GM12892 (cell line): ENCODE measurements at regions not wholly inside any gene's neighbourhood (a gene's known extent, or its start where the extent isn't known, plus 50 kb on each side); places are given as distances from the start of the nearest gene placed in this dataset.

Experiments
- DNase-seq: peaks from one replicate; pipeline ENCODE4 v3.0.0; 2011; ENCODE audit not compliant: insufficient read length
- FAIRE-seq: peaks from 2 replicates; lab custom pipeline; 2011; peaks lifted over from hg19 to GRCh38; lab: Jason Lieb, UNC
- POLR2A ChIP-seq: IDR thresholded peaks from 2 replicates; pipeline ENCODE4 v1.6.1; 2011; ENCODE audit warnings: low read depth, low read length, control low read depth
- POLR2AphosphoS5 ChIP-seq: IDR thresholded peaks from 2 replicates; pipeline ENCODE4 v1.6.1; 2011; ENCODE audit warnings: low read depth, low read length, control low read depth
- TAF1 ChIP-seq: IDR thresholded peaks from 2 replicates; pipeline ENCODE4 v1.6.1; 2011; ENCODE audit warnings: low read depth, mild to moderate bottlenecking, control low read depth, low read length, borderline replicate concordance

DNA sequence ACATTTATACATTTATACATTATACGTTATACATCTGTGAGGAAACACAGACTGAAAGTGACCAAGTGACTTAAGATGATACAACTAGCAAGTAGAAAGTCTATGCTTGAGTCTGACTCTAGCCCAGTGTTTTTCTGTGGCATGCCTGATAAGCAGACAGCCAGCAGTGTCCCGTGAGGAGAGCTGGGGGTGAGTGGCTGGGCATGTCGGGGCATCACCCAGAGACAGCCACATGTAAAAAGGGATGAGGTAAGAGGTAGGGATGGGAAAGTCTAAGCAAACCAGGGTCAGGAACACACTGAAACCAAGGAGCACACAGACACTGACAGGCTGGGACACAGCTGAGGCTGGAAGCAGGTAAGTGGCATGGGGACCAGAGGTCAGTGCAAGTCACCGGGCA, 333.2 kb downstream of the FOXO1 start:
- FAIRE-seq, result no peak
- no peak for DNase-seq
- no peak for TF ChIP-seq POLR2AphosphoS5
- TF ChIP-seq TAF1, result no peak
- TF ChIP-seq POLR2A, result no peak

DNA sequence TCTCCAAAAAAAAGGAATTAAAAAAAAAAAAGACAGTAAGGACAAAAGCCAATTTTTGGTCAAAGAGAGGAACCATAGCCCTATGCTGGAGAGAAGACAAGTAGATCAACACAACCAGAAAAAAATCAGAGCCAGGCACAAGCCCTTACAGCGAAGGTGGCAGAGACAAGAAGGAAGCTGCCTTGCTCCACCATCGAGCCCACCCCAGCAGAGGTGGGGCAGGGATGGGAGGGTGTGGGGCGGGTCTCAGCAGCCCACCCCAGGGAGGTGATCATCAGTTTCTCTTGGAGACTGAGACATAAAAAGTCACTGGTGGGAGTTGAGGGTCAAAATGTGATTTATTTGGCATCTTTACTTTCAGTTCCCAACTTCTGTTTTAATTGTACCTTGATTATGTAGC, 332.4 kb downstream of the FOXO1 start:
- DNase-seq (no peak), FAIRE-seq (no peak)
- no peak for TF ChIP-seq POLR2AphosphoS5
- TF ChIP-seq TAF1, result no peak
- TF ChIP-seq POLR2A, result no peak

DNA sequence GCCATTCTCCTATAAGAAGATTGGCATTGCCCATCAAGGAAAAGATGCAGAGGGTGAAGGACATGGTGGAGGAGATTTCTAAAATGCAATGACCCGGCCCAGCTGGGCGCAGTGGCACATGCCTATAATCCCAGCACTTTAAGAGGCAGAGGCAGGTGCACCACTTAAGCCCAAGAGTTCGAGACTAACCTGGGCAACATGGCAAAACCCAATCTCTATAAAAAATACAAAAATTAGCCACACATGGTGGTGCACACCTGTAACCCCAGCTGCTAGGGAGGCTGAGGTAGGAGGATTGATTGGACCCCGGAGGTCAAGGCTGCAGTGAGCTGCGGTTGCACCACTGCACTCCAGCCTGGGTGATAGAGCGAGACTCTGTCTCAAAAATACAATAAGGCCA, 331.8 kb downstream of the FOXO1 start:
- FAIRE-seq (no peak), DNase-seq (no peak)
- no peak for TF ChIP-seq TAF1
- no peak for TF ChIP-seq POLR2AphosphoS5
- TF ChIP-seq POLR2A, result no peak

DNA sequence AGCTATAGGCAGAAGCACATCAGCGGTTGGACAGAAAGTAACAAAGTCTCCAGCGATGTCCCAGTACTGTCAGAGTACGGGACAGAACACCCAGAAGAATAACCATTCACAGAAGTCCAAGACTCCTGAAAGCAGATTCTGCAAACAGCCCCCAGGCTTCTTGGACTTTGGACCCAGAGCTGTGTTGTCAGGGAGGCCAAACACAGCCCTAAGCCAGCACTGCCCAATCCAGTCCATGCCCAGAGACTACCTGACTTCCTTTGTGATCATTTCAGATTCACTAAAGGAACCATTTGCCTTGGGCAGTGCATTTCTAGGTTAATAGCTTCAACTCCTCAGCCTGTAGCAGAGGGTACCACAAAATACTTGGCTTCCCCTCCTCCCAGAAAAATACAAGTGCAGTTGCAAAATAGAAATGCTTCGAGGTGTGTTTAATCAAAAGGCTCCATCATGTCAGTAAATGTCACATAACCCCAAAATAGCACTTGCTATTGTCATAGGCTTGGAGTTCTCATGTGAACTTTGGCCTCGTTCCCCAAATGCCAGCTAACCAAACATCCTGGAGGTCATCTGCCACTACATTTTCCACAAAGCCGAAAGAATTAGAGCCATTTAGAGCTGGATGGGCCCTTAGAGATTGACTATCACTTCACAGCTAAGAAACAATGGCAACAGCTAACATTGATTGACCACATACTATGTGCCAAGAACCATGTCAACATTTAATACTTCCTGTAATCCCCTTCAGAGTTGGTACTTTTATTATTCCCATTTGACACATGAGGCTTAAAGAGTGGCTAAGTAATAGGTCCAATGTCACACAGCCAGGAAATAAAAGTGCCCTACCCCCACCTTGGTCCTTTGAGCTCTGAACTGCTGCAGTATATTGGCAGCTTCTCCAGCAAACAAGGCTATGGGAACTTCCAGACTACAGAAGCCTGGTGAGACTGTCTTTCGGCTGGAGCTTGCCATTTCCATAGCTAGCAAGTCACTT, 329.9 kb downstream of the FOXO1 start:
- no peak for FAIRE-seq
- no peak for TF ChIP-seq POLR2AphosphoS5
- no peak for TF ChIP-seq POLR2A
- TF ChIP-seq TAF1, result no peak
- DNase-seq, result no peak

DNA sequence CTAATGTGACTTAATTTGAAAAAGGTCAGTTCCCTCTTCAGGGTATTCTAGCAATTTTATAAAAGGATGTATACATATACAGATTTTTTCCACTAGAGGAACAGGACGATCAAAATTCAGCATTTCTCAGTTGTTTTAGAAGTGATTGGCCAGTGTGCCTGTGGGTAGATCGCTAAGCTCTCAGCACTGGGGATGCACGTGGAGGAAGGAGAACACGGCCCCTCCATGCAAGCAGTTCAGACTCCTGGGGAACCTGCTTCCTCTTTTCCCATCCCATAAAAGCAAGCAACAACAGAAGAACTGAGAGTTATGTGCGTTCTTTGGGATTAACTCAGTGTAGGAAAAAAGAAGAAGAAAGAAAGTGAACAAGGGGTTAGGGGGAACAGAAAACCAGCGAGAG, 328.8 kb downstream of the FOXO1 start:
- TF ChIP-seq TAF1, result no peak
- TF ChIP-seq POLR2A, result no peak
- no peak for TF ChIP-seq POLR2AphosphoS5
- FAIRE-seq (no peak), DNase-seq (no peak)

DNA sequence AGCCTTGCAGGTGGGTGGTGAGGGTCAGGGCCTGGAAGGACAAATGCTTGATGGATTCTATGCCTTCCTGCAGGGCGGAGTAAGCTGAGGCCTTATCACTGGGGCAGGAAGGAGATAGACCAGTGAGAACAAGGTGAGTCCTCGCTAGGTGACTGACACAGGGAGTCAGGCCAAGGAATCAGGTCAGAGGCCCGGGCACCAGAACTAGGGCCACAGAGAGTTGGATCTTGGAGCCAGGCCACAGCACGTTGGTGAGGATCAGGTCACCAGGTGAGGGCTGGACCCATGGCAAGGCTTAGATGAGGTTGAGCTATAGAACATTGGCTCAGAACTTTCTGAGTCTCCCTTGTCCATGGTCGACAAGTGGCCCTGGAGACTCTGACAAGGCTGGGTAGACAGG, 328.2 kb downstream of the FOXO1 start:
- no peak for DNase-seq
- TF ChIP-seq TAF1 (no peak), POLR2AphosphoS5 (no peak), POLR2A (no peak)
- no peak for FAIRE-seq

DNA sequence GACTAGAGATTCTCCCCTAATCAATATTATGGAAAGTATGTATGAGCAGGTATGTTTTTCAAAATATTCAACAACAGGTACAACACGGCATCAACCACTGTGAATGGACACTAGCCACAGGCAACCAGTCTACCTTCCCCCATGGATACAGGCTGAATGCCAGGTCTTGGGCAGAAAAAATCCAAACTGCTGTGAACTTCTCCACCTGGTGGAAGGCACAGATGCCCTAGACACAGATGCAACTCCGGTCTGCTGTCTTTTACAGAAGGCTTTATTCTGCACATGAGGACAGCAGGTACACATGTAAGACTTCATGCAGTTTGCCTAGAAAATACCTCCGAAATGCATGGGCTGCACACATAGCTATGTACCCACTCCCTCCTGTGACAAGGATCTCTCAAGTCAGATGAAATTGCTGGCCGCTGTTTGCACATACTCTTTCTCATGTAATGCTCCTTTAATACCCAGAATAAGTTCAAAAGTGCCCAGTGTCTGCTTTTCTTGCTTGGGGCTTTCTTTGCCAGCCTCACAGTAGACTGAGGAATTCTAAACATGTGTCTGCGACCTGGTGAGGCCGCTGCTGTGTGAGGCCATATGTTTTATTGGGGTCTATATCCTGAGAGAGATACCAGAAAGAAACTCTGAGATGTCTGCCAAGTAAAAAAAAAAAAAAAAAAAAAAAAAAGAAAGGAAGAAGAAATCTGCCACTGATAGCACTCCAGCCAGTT, 325.9 kb downstream of the FOXO1 start:
- FAIRE-seq (no peak), DNase-seq (no peak)
- TF ChIP-seq POLR2A (no peak), POLR2AphosphoS5 (no peak), TAF1 (no peak)

DNA sequence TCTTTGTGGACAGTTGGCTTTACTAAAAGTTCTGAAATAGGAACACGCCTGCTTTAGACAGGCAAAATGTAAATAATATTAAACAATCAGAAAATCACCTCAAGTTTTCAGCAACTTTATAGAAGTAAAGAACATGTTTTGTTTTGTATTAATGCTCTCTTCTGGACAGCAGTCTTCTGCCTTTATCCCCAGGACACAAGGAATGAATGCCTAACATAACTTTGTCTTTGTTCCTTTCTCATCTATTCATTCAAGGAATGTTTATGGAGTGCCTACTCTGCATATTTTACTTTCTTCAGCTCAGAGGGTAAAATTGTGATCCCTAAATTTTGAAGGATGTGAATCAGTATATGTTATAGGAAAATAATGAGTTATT, 325.4 kb downstream of the FOXO1 start:
- DNase-seq, result no peak
- FAIRE-seq, result no peak
- no peak for TF ChIP-seq TAF1
- TF ChIP-seq POLR2AphosphoS5, result no peak
- no peak for TF ChIP-seq POLR2A

DNA sequence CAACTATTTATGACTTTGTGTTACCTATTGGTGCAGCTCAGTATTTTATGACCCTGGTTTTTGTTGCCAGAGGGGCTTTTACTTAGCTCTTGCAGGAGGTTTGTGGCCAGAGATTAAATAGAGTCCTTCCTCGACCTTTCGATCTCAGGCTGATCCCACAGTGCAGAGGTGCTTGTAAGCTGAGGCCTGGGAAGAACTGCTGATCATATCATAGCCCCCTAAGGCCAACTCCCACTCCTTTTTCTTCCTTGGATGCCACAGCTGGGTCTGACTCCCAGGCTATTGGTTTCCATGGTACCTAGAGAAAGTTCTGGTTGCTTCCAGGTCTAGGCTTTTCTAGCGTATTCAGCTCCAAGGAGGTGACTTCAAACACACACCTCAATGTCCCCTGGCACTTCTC, 324.9 kb downstream of the FOXO1 start:
- FAIRE-seq (no peak), DNase-seq (no peak)

DNA sequence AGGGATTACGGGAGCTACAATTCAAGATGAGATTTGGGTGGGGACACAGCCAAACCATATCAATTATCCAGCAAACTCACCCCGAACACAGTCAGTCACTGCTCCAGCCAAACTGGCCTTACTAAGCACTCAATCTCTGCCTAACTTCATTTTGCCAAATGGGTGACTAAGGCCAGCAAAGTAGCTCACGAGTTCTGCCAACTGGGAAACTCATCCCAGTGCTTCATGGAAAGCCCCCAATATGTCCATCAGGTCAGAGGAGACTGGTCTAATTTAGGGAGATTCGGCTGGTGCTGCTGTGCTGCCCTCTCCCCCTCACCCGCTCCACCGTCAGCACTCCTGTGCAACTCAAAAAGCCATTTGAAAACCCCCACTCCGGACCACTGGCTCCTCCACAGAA, 324.0 kb downstream of the FOXO1 start:
- TF ChIP-seq TAF1 (no peak), POLR2A (no peak), POLR2AphosphoS5 (no peak)
- no peak for DNase-seq
- FAIRE-seq, result no peak

More for the DNA sequence above, 324.9 kb downstream of the FOXO1 start:
- no peak for TF ChIP-seq POLR2AphosphoS5
- TF ChIP-seq TAF1, result no peak
- no peak for TF ChIP-seq POLR2A

DNA sequence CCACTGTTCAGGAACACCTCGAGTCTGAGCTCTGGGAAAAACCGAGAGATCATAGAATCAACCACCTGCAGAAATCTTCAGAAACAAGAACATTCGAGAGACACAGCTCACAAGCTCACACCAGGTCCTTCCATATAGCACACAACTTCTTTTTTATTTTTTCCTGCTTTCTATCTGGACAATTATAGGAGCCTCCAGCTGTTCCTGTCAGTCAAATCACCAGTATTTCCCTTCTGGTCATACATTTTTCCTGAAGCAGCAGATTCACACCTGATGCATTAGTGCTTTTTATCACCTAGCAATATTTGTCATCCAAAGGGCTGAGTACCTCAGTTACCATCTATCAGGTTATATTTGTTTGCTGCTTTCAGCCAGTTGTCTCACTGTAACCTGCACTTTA, 323.5 kb downstream of the FOXO1 start:
- TF ChIP-seq POLR2A (no peak), TAF1 (no peak), POLR2AphosphoS5 (no peak)
- DNase-seq (no peak), FAIRE-seq (no peak)
